ENCODE measurements at regions not wholly inside any gene's neighbourhood (a gene's known extent, or its start where the extent isn't known, plus 50 kb on each side); places are given as distances from the start of the nearest gene placed in this dataset.
"Not testable (repeated sequence)": the region's sequence is repeated elsewhere in the genome, so short reads cannot be mapped to it uniquely, and the experiment has no call there.

DNA sequence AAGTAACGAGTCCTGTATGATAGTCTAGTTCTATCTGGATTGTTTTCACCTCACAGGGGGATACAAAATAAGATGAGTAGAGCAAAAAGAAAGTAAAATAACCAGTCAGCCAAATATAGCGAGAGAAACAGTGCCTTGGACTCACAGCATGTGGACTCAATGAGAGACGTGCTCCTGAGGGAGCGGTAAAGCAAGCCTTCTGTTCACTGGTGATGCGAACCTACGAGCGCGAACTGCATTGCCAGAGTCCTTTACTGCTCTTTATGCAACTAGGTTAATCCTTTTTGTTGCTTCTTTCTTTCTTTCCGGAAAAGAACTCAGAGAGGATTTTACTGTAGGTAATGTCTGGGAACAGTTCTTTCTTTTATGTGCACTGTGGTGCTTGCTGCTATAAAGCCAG, 132.7 kb downstream of the ANXA1 start:
- no peak for DNase-seq
- no peak for ATAC-seq
- intact Hi-C loops (cut with DNase I) = no loop called here

GRCh38 chr9:73294336-73294735, 142.7 kb downstream of the ANXA1 start:
- Histone ChIP-seq H3K27me3 (ENCODE audit: insufficient read depth in 3 of 3, low read length in 2 of 3) (no peaks in the 10 kb centered on the region), H3K36me3 (ENCODE audit: insufficient read depth in 1 of 2, low read depth in 1 of 2) (no peaks in the 10 kb centered on the region), H3K4me3 (no peak overlapping the region), H3K4me1 (no peaks in the 10 kb centered on the region), H3K27ac (no peak overlapping the region), H3K9me3 (no peaks in the 10 kb centered on the region)
- ATAC-seq (no peak), DNase-seq (no peak)
- 86 to 90% (median 90%) methylated on average over 2 of the region's 2 CpGs for WGBS, 3 donors
- intact Hi-C loops (cut with DNase I) = no loop called here
- no peak for TF ChIP-seq CTCF (IDR thresholded peaks at IDR 0.05)

More for the DNA sequence above, 132.7 kb downstream of the ANXA1 start:
- H3K9me3 ChIP-seq = no peaks in the 10 kb centered on the region
- no peak overlapping the region for H3K4me3 ChIP-seq
- no peak for TF ChIP-seq CTCF (IDR thresholded peaks at IDR 0.05)
- no peaks in the 10 kb centered on the region for H3K4me1 ChIP-seq
- H3K27me3 ChIP-seq (ENCODE audit: insufficient read depth in 3 of 3, low read length in 2 of 3) = peaks cover 0 to 3% (median 0%) of the 10 kb centered on the region in 3 donors
- no peaks in the 10 kb centered on the region for H3K36me3 ChIP-seq (ENCODE audit: insufficient read depth in 1 of 2, low read depth in 1 of 2)
- WGBS, 3 donors = 81 to 87% (median 85%) methylated on average over 9 of the region's 9 CpGs
- H3K27ac ChIP-seq = no peak overlapping the region

DNA sequence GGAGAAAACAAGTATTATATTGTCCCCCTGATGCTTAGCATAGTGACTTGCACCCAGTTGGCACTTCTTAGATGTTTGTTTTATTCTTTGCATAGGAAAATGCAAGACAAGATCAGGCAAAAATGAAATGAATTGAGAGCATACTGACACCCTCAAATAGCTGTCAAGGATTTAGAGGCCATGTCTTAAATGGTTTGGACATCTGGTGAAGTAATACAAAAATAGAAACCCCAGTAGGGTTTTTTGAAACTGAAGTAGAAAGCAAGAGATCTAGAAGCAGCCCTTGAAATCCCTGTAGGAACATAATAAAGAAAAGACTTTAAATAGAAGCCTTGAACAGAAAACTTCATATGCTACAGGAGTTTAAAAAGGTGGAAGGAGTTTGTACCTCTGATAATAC, 174.3 kb downstream of the ANXA1 start:
- peaks cover 4% of the 10 kb centered on the region for H3K9me3 ChIP-seq
- ATAC-seq = no peak
- no peak for TF ChIP-seq CTCF (IDR thresholded peaks at IDR 0.05)
- intact Hi-C loops (cut with DNase I) = no loop called here
- no peaks in the 10 kb centered on the region for H3K4me1 ChIP-seq
- H3K27me3 ChIP-seq (ENCODE audit: insufficient read depth in 3 of 3, low read length in 2 of 3) = no peaks in the 10 kb centered on the region
- H3K36me3 ChIP-seq (ENCODE audit: insufficient read depth in 1 of 2, low read depth in 1 of 2) = no peaks in the 10 kb centered on the region
- H3K4me3 ChIP-seq = no peak overlapping the region
- H3K27ac ChIP-seq = no peak overlapping the region
- no peak for DNase-seq

GRCh38 chr9:73327149-73327548, 175.5 kb downstream of the ANXA1 start:
- no peak overlapping the region for H3K27ac ChIP-seq
- WGBS, 3 donors = 64 to 76% (median 75%) methylated on average over 2 of the region's 2 CpGs
- H3K9me3 ChIP-seq = peaks cover 4% of the 10 kb centered on the region
- H3K4me3 ChIP-seq = no peak overlapping the region
- intact Hi-C loops (cut with DNase I) = no loop called here
- ATAC-seq (no peak), DNase-seq (no peak)
- no peak for TF ChIP-seq CTCF (IDR thresholded peaks at IDR 0.05)
- no peaks in the 10 kb centered on the region for H3K27me3 ChIP-seq (ENCODE audit: insufficient read depth in 3 of 3, low read length in 2 of 3)
- no peaks in the 10 kb centered on the region for H3K4me1 ChIP-seq
- no peaks in the 10 kb centered on the region for H3K36me3 ChIP-seq (ENCODE audit: insufficient read depth in 1 of 2, low read depth in 1 of 2)

- H3K36me3 ChIP-seq (ENCODE audit: insufficient read depth in 1 of 2, low read depth in 1 of 2); intact Hi-C loops (cut with DNase I); H3K27me3 ChIP-seq (ENCODE audit: insufficient read depth in 3 of 3, low read length in 2 of 3); ATAC-seq; H3K4me1 ChIP-seq; H3K27ac ChIP-seq; DNase-seq; H3K4me3 ChIP-seq; H3K9me3 ChIP-seq: not testable (repeated sequence)
- 91 to 96% (median 94%) methylated on average over 2 of the region's 2 CpGs for WGBS, 3 donors
Observed at GRCh38 chr9:73337182-73337581, 185.5 kb downstream of the ANXA1 start.

All from psoas muscle (tissue), 7 donors.